H1 (cell line): ENCODE measurements at regions not wholly inside any gene's neighbourhood (a gene's known extent, or its start where the extent isn't known, plus 50 kb on each side); places are given as distances from the start of the nearest gene placed in this dataset.

ENCODE experiments used
- CHD7 ChIP-seq: fragments of 300-600 bp; sonication (generic); IDR thresholded peaks from 2 replicates; pipeline ENCODE4 v1.7.1; 2012; ENCODE audit warnings: low read length, moderate library complexity, mild to moderate bottlenecking, inconsistent platforms; ENCODE audit not compliant: insufficient replicate concordance
- CREB1 ChIP-seq: IDR thresholded peaks from 2 replicates; pipeline ENCODE4 v1.6.1; 2012; ENCODE audit warnings: inconsistent platforms
- FOSL1 ChIP-seq: IDR thresholded peaks from 2 replicates; pipeline ENCODE4 v1.6.1; 2011; ENCODE audit warnings: mild to moderate bottlenecking, low read depth, low read length, moderate library complexity; ENCODE audit not compliant: insufficient read depth
- KDM5A ChIP-seq: fragments of 200-600 bp; IDR thresholded peaks from 2 replicates; pipeline ENCODE4 v1.7.1; 2012; ENCODE audit warnings: mild to moderate bottlenecking, low read length, inconsistent platforms, mixed read lengths
- POLR2A ChIP-seq, 2 experiments: IDR thresholded peaks; 1 replicate in 1 of 2; 2 replicates in 1 of 2; pipeline ENCODE4 v1.6.1; 2011; ENCODE audit warnings: low read depth in 2 of 2, low read length in 2 of 2, mild to moderate bottlenecking in 2 of 2; ENCODE audit errors: control extremely low read depth in 1 of 2
- SAP30 ChIP-seq: fragments of 300-600 bp; sonication (generic); IDR thresholded peaks from 2 replicates; pipeline ENCODE4 v1.7.1; 2012; ENCODE audit warnings: low read length, moderate library complexity, mild to moderate bottlenecking, inconsistent platforms; ENCODE audit not compliant: insufficient read depth, insufficient replicate concordance
- SUZ12 ChIP-seq: fragments of 200-600 bp; sonication (generic); IDR thresholded peaks from 2 replicates; pipeline ENCODE4 v1.6.1; 2012; ENCODE audit warnings: mild to moderate bottlenecking, inconsistent platforms, low read length, moderate library complexity, mixed read lengths
- USF2 ChIP-seq: IDR thresholded peaks from 2 replicates; pipeline ENCODE4 v1.6.1; 2011; ENCODE audit warnings: low read length, improper control_type of control experiment

- TF ChIP-seq CHD7 (no peak), POLR2A (IDR thresholded peaks at IDR 0.05; ENCODE audit: control extremely low read depth in 1 of 2, low read depth in 2 of 2, low read length in 2 of 2) (no peak), SUZ12 (no peak), KDM5A (no peak), USF2 (no peak), SAP30 (no peak), FOSL1 (no peak), CREB1 (no peak)
Measured at GRCh38 chr12:34402899-34403705, 380.8 kb downstream of the ALG10 start (continued).
